Activated CD4-positive, alpha-beta memory T cell treated with anti-CD3 and anti-CD28 coated beads for 36 hours (primary cell): ENCODE measurements at regions not wholly inside any gene's neighbourhood (a gene's known extent, or its start where the extent isn't known, plus 50 kb on each side); places are given as distances from the start of the nearest gene placed in this dataset.

Experiments
- CTCF ChIA-PET: fragments of 350-600 bp; sonication (Branson Sonifier 250); formaldehyde crosslinking; loops from one replicate; lab custom pipeline; 2021; ENCODE audit warnings: antibody characterized with exemption, inconsistent platforms; lab: Charles Lee
- POLR2A ChIA-PET: fragments of 350-600 bp; sonication (Branson Sonifier 250); formaldehyde crosslinking; loops from one replicate; lab custom pipeline; 2021; ENCODE audit warnings: antibody characterized with exemption; lab: Charles Lee
- DNase-seq: peaks from one replicate; pipeline ENCODE4 v3.0.0-alpha.2; 2020
- H3K27ac Mint-ChIP-seq: one replicate; pipeline ENCODE4 v1.8.0; 2021; ENCODE audit warnings: mixed read lengths
- H3K27me3 Mint-ChIP-seq: one replicate; pipeline ENCODE4 v1.8.0; 2021; ENCODE audit warnings: mixed read lengths
- H3K36me3 Mint-ChIP-seq: one replicate; pipeline ENCODE4 v1.8.0; 2021; ENCODE audit warnings: mixed read lengths
- H3K4me1 Mint-ChIP-seq: one replicate; pipeline ENCODE4 v1.8.0; 2021; ENCODE audit warnings: low read depth, mixed read lengths
- H3K4me3 Mint-ChIP-seq: one replicate; pipeline ENCODE4 v1.8.0; 2021; ENCODE audit warnings: mild to moderate bottlenecking, mixed read lengths
- H3K9me3 Mint-ChIP-seq: one replicate; pipeline ENCODE4 v1.8.0; 2021; ENCODE audit warnings: mixed read lengths
- intact Hi-C: fragments of 100-400 bp; cut with micrococcal nuclease; formaldehyde crosslinking; loops from one replicate; pipeline ENCODE4 v1.15.1; 2023

DNA sequence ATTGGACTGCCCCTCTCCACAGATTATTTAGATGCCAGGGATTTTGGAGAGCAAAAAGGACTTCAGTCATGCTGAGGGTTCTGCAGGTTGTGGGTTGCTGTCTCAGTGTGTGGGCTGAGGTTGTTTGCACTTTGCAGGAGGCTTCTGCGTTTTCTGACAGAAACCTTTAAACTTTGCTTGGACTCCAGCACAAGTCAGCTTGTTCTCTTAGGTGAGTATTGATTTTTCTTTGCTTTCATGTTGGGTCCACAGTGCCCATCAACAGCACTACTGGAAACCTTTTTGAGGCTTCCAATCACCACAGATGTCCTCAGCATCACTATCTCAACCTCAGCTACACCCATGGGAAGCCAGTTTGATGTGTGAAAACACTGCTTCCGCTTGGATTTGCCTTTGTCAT lies 764.3 kb upstream of the TSPY4 start:
- ChIA-PET CTCF (no interaction called here), POLR2A (no interaction called here)
- H3K4me3 Mint-ChIP-seq = no peak overlapping the region
- H3K4me1 Mint-ChIP-seq = no peaks in the 10 kb centered on the region
- DNase-seq = no peak
- no peaks in the 10 kb centered on the region for H3K9me3 Mint-ChIP-seq
- H3K36me3 Mint-ChIP-seq = no peaks in the 10 kb centered on the region
- intact Hi-C loops = no loop called here
- no peaks in the 10 kb centered on the region for H3K27me3 Mint-ChIP-seq
- no peak overlapping the region for H3K27ac Mint-ChIP-seq

DNA sequence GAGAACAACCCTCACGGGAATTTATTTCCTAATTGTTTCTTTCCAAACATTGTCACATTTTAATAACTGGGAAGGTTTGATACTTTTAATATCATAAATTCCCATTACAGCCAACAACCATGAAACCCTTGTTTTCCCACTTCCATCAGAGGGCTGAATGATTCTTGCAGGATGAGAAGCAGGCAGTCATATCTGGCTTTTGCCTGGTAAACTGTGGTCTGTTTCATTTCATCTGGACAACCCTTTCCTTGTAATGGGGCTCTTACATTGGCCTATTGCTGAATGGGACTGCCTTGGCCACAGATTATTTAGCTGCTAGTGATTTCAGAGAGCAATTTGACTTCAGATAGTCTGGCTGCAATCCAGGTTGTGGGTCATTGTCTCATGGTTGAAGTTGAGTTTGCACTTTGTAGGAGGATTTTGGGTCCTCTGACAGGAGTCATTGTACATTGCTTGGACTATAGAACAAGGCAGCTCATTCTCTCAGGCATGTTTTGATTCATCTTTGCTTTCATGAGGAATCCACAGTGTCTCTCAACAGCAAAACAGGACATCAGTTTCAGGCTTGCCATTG lies 754.9 kb upstream of the TSPY4 start:
- intact Hi-C loops = no loop called here
- Mint-ChIP-seq H3K36me3 (no peaks in the 10 kb centered on the region), H3K4me3 (no peak overlapping the region), H3K27me3 (no peaks in the 10 kb centered on the region), H3K27ac (no peak overlapping the region), H3K4me1 (no peaks in the 10 kb centered on the region), H3K9me3 (no peaks in the 10 kb centered on the region)
- ChIA-PET POLR2A (no interaction called here), CTCF (no interaction called here)
- no peak for DNase-seq

DNA sequence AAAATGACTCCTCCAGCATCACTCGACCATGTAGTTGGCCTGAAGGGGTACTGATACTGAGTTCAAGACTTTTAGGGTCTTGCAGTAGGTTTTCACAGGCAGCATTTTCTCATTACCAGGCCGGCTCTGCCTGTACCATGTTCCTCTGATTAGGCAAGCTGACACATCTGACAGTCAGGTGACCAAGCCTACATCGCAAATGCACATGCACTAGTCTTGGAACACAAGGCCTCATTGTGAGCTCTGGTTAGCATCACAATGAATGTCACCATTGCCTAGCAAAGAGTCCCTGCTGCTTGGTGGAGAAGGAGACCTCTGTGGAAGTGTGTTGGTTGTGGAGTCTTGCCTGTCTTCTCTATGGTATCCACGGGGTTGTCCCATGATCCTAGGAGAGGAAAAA lies 754.1 kb upstream of the TSPY4 start:
- H3K36me3 Mint-ChIP-seq = no peaks in the 10 kb centered on the region
- ChIA-PET POLR2A (no interaction called here), CTCF (no interaction called here)
- DNase-seq = no peak
- no peaks in the 10 kb centered on the region for H3K4me1 Mint-ChIP-seq
- intact Hi-C loops = no loop called here
- no peaks in the 10 kb centered on the region for H3K9me3 Mint-ChIP-seq
- no peaks in the 10 kb centered on the region for H3K27me3 Mint-ChIP-seq
- H3K4me3 Mint-ChIP-seq = no peak overlapping the region
- no peak overlapping the region for H3K27ac Mint-ChIP-seq

- H3K4me1 Mint-ChIP-seq = no peaks in the 10 kb centered on the region
- no peaks in the 10 kb centered on the region for H3K36me3 Mint-ChIP-seq
- intact Hi-C loops = no loop called here
- DNase-seq = no peak
- H3K27me3 Mint-ChIP-seq = no peaks in the 10 kb centered on the region
- no peak overlapping the region for H3K27ac Mint-ChIP-seq
- H3K9me3 Mint-ChIP-seq = no peaks in the 10 kb centered on the region
- CTCF ChIA-PET = no interaction called here
- no peak overlapping the region for H3K4me3 Mint-ChIP-seq
- POLR2A ChIA-PET = no interaction called here
Measured at GRCh38 chrY:8590641-8591040, 746.6 kb upstream of the TSPY4 start.

DNA sequence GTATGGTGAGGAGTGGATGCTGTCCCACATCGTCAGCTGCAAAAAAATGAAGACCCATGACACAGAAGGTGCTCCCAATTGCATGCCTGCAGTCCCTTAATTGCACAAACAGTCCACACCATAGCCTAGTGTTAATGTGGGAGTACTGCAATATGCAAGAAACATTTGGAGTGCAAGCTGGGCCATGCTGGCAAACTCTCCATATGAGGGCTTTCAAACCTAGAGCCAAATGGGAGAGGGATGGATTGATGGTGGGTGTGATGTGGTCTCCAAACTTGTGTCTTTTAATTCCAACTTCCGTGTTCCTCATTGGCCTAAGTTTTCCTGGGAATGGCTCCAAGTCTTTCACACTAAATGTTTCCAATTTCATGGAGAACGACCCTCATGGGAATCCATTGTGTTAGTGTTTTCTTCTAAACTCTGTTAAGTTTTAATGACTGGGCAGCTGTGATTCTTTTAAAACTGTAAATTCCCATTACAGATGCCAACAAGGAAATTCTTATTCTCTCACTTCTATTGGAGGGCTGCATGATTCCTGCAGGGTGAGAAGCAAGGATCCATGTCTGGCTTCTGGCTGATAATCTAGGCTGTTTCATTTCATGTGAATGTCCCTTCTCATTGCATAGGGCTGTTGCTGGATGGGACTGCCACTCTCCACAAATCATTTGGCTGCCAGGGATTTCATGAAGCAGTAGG lies 745.3 kb upstream of the TSPY4 start:
- no peak for DNase-seq
- Mint-ChIP-seq H3K4me1 (no peaks in the 10 kb centered on the region), H3K27ac (no peak overlapping the region), H3K36me3 (no peaks in the 10 kb centered on the region), H3K9me3 (no peaks in the 10 kb centered on the region), H3K27me3 (no peaks in the 10 kb centered on the region), H3K4me3 (no peak overlapping the region)
- intact Hi-C loops = no loop called here
- POLR2A ChIA-PET = no interaction called here
- CTCF ChIA-PET = no interaction called here

DNA sequence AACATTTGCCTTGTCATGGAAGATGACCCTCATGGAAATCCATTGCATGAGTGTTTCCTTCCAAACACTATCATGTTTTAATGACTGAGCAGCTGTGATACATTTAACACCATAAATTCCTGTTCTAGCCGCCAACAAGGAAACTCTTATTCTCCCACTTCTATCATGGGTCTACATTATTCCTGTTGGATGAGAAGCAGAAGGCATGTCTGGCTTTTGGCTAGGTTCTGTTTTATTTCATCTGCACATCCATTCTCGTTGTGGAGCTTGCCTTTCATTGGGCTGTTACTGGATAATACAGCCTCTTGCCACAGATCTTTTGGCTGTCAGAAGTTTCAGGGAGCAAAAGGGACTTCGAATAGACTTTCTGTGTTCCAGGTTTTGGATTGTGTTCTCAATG lies 742.6 kb upstream of the TSPY4 start:
- Mint-ChIP-seq H3K9me3 (no peaks in the 10 kb centered on the region), H3K36me3 (no peaks in the 10 kb centered on the region), H3K4me1 (no peaks in the 10 kb centered on the region), H3K4me3 (no peak overlapping the region), H3K27ac (no peak overlapping the region), H3K27me3 (no peaks in the 10 kb centered on the region)
- ChIA-PET POLR2A (no interaction called here), CTCF (no interaction called here)
- no peak for DNase-seq
- intact Hi-C loops = no loop called here

GRCh38 chrY:8599141-8599540 lies 738.1 kb upstream of the TSPY4 start:
- Mint-ChIP-seq H3K4me1 (no peaks in the 10 kb centered on the region), H3K36me3 (no peaks in the 10 kb centered on the region), H3K4me3 (no peak overlapping the region), H3K9me3 (no peaks in the 10 kb centered on the region), H3K27me3 (no peaks in the 10 kb centered on the region), H3K27ac (no peak overlapping the region)
- ChIA-PET CTCF (no interaction called here), POLR2A (no interaction called here)
- no peak for DNase-seq
- intact Hi-C loops = no loop called here

DNA sequence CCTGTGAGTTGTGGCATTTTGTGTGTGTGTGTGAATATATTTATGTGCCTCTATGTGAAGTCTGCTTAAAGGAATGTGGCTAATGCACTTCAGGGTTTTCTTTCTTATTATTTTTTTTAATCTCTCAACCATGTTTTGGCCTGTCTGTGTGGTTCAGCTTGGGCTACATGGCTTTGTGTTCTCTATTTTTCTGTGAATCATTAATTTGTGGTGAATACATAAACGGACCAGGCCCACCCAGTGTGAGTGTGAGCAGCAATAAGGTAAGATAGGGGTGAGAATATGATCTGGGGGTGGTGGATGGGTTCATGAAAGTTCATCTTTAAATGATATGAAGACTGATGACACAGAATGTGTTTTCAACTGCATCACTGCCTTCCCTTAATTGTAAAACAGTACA lies 726.6 kb upstream of the TSPY4 start:
- H3K27ac Mint-ChIP-seq = no peak overlapping the region
- H3K27me3 Mint-ChIP-seq = no peaks in the 10 kb centered on the region
- no peaks in the 10 kb centered on the region for H3K4me1 Mint-ChIP-seq
- H3K4me3 Mint-ChIP-seq = no peak overlapping the region
- CTCF ChIA-PET = no interaction called here
- no peaks in the 10 kb centered on the region for H3K9me3 Mint-ChIP-seq
- no peak for DNase-seq
- H3K36me3 Mint-ChIP-seq = no peaks in the 10 kb centered on the region
- intact Hi-C loops = no loop called here
- POLR2A ChIA-PET = no interaction called here

GRCh38 chrY:8611815-8612214 lies 725.4 kb upstream of the TSPY4 start:
- no peaks in the 10 kb centered on the region for H3K36me3 Mint-ChIP-seq
- ChIA-PET CTCF (no interaction called here), POLR2A (no interaction called here)
- H3K4me1 Mint-ChIP-seq = no peaks in the 10 kb centered on the region
- no peak for DNase-seq
- no peaks in the 10 kb centered on the region for H3K27me3 Mint-ChIP-seq
- H3K4me3 Mint-ChIP-seq = no peak overlapping the region
- no peaks in the 10 kb centered on the region for H3K9me3 Mint-ChIP-seq
- no peak overlapping the region for H3K27ac Mint-ChIP-seq
- intact Hi-C loops = no loop called here

DNA sequence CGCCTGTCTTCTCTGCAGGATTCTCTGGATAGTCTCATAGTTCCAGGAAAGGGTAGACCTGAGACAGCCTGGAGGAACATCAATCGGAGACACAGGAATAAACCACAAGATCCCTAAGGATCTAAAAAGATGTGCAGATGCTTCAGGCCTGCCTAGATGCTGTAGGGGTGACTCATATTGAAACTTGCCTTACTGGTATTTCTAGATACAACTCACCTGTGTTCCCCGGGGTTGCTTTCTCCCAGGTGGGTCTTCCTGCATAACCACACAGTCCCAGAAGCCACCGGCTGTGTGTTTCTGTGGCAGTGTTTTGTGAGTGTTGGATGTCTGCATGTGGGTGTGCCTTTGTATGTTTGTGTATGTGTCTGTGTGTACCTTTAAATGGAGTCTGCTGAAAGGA lies 719.0 kb upstream of the TSPY4 start:
- Mint-ChIP-seq H3K27me3 (peaks cover 2% of the 10 kb centered on the region), H3K4me3 (no peak overlapping the region), H3K4me1 (no peaks in the 10 kb centered on the region), H3K27ac (no peak overlapping the region), H3K9me3 (no peaks in the 10 kb centered on the region), H3K36me3 (no peaks in the 10 kb centered on the region)
- POLR2A ChIA-PET = no interaction called here
- CTCF ChIA-PET = no interaction called here
- intact Hi-C loops = no loop called here
- DNase-seq = no peak

DNA sequence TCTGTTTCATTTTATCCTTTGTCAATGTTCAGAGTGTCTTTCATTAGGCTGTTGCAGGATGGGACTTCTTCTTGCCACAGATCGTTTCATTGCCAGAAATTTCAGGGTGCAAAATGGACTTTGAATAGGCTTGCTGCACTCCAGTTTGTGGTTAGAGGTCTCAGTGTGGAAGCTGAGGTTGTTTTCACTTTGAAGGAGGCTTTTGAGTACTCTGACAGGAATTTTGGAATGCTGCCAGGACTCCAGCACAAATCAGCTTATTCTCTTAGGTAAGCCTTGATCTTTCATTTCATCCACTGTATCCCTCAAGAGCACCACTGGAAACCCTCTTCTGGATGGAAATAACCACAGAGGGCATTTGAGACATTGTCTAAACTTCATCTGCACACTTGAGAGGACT lies 715.1 kb upstream of the TSPY4 start:
- ChIA-PET POLR2A (no interaction called here), CTCF (no interaction called here)
- Mint-ChIP-seq H3K9me3 (no peaks in the 10 kb centered on the region), H3K4me1 (no peaks in the 10 kb centered on the region), H3K36me3 (no peaks in the 10 kb centered on the region), H3K27me3 (peaks cover 2% of the 10 kb centered on the region), H3K4me3 (no peak overlapping the region), H3K27ac (no peak overlapping the region)
- intact Hi-C loops = no loop called here
- DNase-seq = no peak

DNA sequence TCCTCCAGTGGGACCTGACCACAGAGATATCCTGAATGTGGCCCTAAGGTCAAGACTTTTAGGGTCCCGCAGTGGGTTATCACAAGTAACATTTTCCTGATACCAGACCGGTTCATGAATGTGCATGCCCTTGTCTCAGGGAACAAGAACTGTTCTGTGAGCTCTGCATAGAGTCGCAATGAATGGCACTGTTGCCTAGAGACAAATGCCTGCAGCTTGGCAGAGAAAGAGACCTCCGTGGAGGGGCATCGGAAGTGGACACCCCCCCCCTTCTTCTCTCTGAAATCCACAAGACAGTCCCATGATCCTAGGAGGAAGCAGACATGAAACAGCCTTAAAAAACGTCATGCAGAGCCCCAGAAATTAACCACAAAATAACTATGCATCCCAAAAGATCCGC lies 714.4 kb upstream of the TSPY4 start:
- H3K4me1 Mint-ChIP-seq = no peaks in the 10 kb centered on the region
- no peak overlapping the region for H3K27ac Mint-ChIP-seq
- intact Hi-C loops = no loop called here
- H3K9me3 Mint-ChIP-seq = no peaks in the 10 kb centered on the region
- H3K4me3 Mint-ChIP-seq = no peak overlapping the region
- ChIA-PET CTCF (no interaction called here), POLR2A (no interaction called here)
- H3K27me3 Mint-ChIP-seq = no peaks in the 10 kb centered on the region
- H3K36me3 Mint-ChIP-seq = no peaks in the 10 kb centered on the region
- DNase-seq = no peak

DNA sequence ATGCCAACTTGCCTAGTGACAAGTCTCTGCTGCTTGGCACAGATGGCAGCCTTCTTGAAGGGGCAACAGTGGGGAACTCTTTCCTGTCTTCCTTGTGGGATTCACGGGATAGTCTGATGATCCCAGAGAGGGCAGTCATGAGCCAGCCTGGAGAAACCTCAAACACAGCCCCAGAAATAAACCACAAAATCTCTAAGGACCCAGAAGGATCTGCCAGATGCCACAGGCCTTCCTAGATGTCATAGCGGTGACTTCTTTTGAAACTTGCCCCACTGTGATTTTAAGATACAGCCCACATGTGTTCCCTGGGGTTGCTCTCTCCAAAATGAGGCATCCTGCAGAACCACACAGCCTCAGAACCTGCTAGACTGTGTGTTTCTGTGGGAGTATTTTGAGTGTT lies 707.6 kb upstream of the TSPY4 start:
- Mint-ChIP-seq H3K4me1 (no peaks in the 10 kb centered on the region), H3K27me3 (no peaks in the 10 kb centered on the region), H3K4me3 (no peak overlapping the region), H3K36me3 (no peaks in the 10 kb centered on the region), H3K9me3 (no peaks in the 10 kb centered on the region), H3K27ac (no peak overlapping the region)
- ChIA-PET POLR2A (no interaction called here), CTCF (no interaction called here)
- DNase-seq = no peak
- intact Hi-C loops = no loop called here
